H1 (cell line): ENCODE measurements at regions not wholly inside any gene's neighbourhood (a gene's known extent, or its start where the extent isn't known, plus 50 kb on each side); places are given as distances from the start of the nearest gene placed in this dataset.

Experiments used
- CTCF ChIA-PET: fragments of 300-600 bp; sonication (Branson Sonifier 250); formaldehyde crosslinking; loops from one replicate; lab custom pipeline; 2021; ENCODE audit not compliant: partially characterized antibody; lab: Charles Lee
- POLR2A ChIA-PET: fragments of 300-600 bp; sonication (Branson Sonifier 250); formaldehyde crosslinking; loops from one replicate; lab custom pipeline; 2021; ENCODE audit warnings: inconsistent platforms; ENCODE audit not compliant: partially characterized antibody; lab: Charles Lee
- DNase-seq, 2 experiments: peaks; one replicate each; pipeline versions ENCODE4 v3.0.0 to v3.0.0-alpha.2; 2010 to 2022; ENCODE audit warnings: low spot score in 2 of 2, low read depth in 1 of 2, mixed read lengths in 1 of 2
- FAIRE-seq: peaks from 2 replicates; lab custom pipeline; 2011; peaks lifted over from hg19 to GRCh38; lab: Jason Lieb, UNC
- H2AFZ ChIP-seq: 2 replicates; pipeline ENCODE4 v1.8.1; 2012; ENCODE audit warnings: low read length, inconsistent platforms
- H2AK5ac ChIP-seq: 2 replicates; pipeline ENCODE4 v1.6.1; 2013; ENCODE audit warnings: low read depth, low read length
- H2BK120ac ChIP-seq: replicated peaks from 2 replicates; pipeline ENCODE3; 2013; ENCODE audit warnings: low read depth, low read length, inconsistent platforms
- H2BK12ac ChIP-seq: 2 replicates; pipeline ENCODE4 v1.6.1; 2013; ENCODE audit warnings: low read depth, low read length
- H2BK15ac ChIP-seq: 2 replicates; pipeline ENCODE4 v1.6.1; 2013; ENCODE audit warnings: low read length
- H2BK20ac ChIP-seq: 2 replicates; pipeline ENCODE4 v1.6.1; 2013; ENCODE audit warnings: low read length
- H2BK5ac ChIP-seq: 2 replicates; pipeline ENCODE4 v1.6.1; 2013; ENCODE audit warnings: low read depth, low read length
- H3K14ac ChIP-seq: 2 replicates; pipeline ENCODE4 v1.6.1; 2013; ENCODE audit warnings: inconsistent platforms; ENCODE audit not compliant: insufficient read length
- H3K18ac ChIP-seq: 2 replicates; pipeline ENCODE4 v1.6.1; 2013; ENCODE audit warnings: low read length; ENCODE audit errors: extremely low read depth
- H3K23ac ChIP-seq: 2 replicates; pipeline ENCODE4 v1.6.1; 2013; ENCODE audit warnings: inconsistent platforms; ENCODE audit not compliant: insufficient read length
- H3K23me2 ChIP-seq: 2 replicates; pipeline ENCODE4 v1.6.1; 2013; ENCODE audit warnings: low read depth, low read length
- H3K27ac ChIP-seq: 2 replicates; pipeline ENCODE4 v1.6.1; 2011; ENCODE audit warnings: low read depth, low read length, inconsistent platforms
- H3K27me3 ChIP-seq, 4 experiments: replicated peaks in 1 of 4; 1 replicate in 1 of 4; 2 replicates in 3 of 4; pipeline versions ENCODE4 v1.6.1 to v1.8.1; 2011 to 2013; ENCODE audit warnings: low read length in 3 of 4, mild to moderate bottlenecking in 3 of 4, inconsistent platforms in 2 of 4, mixed read lengths in 2 of 4, moderate library complexity in 1 of 4; ENCODE audit not compliant: control insufficient read depth in 3 of 4, insufficient read depth in 3 of 4; ENCODE audit errors: extremely low read depth in 1 of 4
- H3K36me3 ChIP-seq, 4 experiments: 2 replicates each; pipeline versions ENCODE4 v1.6.1 to v1.8.1; 2011 to 2013; ENCODE audit warnings: mild to moderate bottlenecking in 4 of 4, low read length in 3 of 4, moderate library complexity in 2 of 4, control low read depth in 1 of 4, inconsistent platforms in 1 of 4; ENCODE audit not compliant: insufficient read depth in 4 of 4, control insufficient read depth in 2 of 4
- H3K4ac ChIP-seq: replicated peaks from 2 replicates; pipeline ENCODE3; 2013; ENCODE audit warnings: low read length, low read depth, mixed read lengths, inconsistent platforms; ENCODE audit not compliant: insufficient read length
- H3K4me1 ChIP-seq, 4 experiments: replicated peaks in 1 of 4; 1 replicate in 1 of 4; 2 replicates in 3 of 4; pipeline versions ENCODE4 v1.6.1 to v1.8.1; 2011 to 2013; ENCODE audit warnings: low read length in 3 of 4, inconsistent platforms in 2 of 4, mixed read lengths in 1 of 4; ENCODE audit not compliant: insufficient read depth in 4 of 4, control insufficient read depth in 3 of 4
- H3K4me2 ChIP-seq, 2 experiments: 2 replicates each; pipeline versions ENCODE4 v1.6.1 to v1.8.1; 2011 to 2013; ENCODE audit warnings: low read depth in 2 of 2, low read length in 2 of 2, control low read depth in 1 of 2, inconsistent platforms in 1 of 2, mild to moderate bottlenecking in 1 of 2; ENCODE audit not compliant: insufficient read depth in 1 of 2
- H3K4me3 ChIP-seq, 4 experiments: fragments of 200-600, 300-600 bp in 1 of 4; sonication (generic), shearing (Covaris generic), sonication (Bioruptor Twin) in 1 of 4; 2 replicates each; pipeline versions ENCODE4 v1.5.1 to v1.8.1; 2011 to 2016; ENCODE audit warnings: low read length in 4 of 4, low read depth in 3 of 4, control low read depth in 2 of 4, inconsistent platforms in 2 of 4, mild to moderate bottlenecking in 2 of 4, mixed read lengths in 1 of 4, moderate library complexity in 1 of 4; ENCODE audit not compliant: insufficient read depth in 2 of 4; ENCODE audit errors: extremely low read depth in 1 of 4
- H3K56ac ChIP-seq: replicated peaks from 2 replicates; pipeline ENCODE3; 2013; ENCODE audit warnings: low read depth, mild to moderate bottlenecking, mixed read lengths, low read length, inconsistent platforms; ENCODE audit not compliant: insufficient read length
- H3K79me1 ChIP-seq: 2 replicates; pipeline ENCODE4 v1.6.1; 2013; ENCODE audit warnings: low read depth, low read length, control low read depth
- H3K79me2 ChIP-seq, 2 experiments: 2 replicates each; pipeline versions ENCODE4 v1.6.1 to v1.8.1; 2012 to 2013; ENCODE audit warnings: low read length in 2 of 2, mild to moderate bottlenecking in 2 of 2, inconsistent platforms in 1 of 2; ENCODE audit not compliant: insufficient read depth in 2 of 2, control insufficient read depth in 1 of 2
- H3K9ac ChIP-seq, 4 experiments: replicated peaks in 1 of 4; 1 replicate in 1 of 4; 2 replicates in 3 of 4; pipeline versions ENCODE4 v1.6.1 to v1.8.1; 2011 to 2013; ENCODE audit warnings: low read depth in 3 of 4, low read length in 3 of 4, control low read depth in 2 of 4, mild to moderate bottlenecking in 2 of 4, moderate library complexity in 2 of 4, inconsistent platforms in 1 of 4; ENCODE audit errors: extremely low read depth in 1 of 4
- H3K9me3 ChIP-seq, 2 experiments: 2 replicates each; pipeline versions ENCODE4 v1.6.1 to v1.8.1; 2012 to 2013; ENCODE audit warnings: mild to moderate bottlenecking in 2 of 2, moderate library complexity in 2 of 2, control low read depth in 1 of 2, inconsistent platforms in 1 of 2, low read depth in 1 of 2, low read length in 1 of 2, mixed read lengths in 1 of 2; ENCODE audit not compliant: insufficient read depth in 2 of 2
- H4K20me1 ChIP-seq, 2 experiments: replicated peaks in 1 of 2; 2 replicates each; pipeline versions ENCODE3 to v1.8.1; 2011 to 2013; ENCODE audit warnings: inconsistent platforms in 2 of 2, low read length in 2 of 2, mild to moderate bottlenecking in 1 of 2; ENCODE audit not compliant: insufficient read depth in 2 of 2, control insufficient read depth in 1 of 2
- H4K5ac ChIP-seq: 2 replicates; pipeline ENCODE4 v1.6.1; 2013; ENCODE audit warnings: low read length, low read depth, mixed read lengths, inconsistent platforms; ENCODE audit not compliant: insufficient read length
- H4K8ac ChIP-seq: 2 replicates; pipeline ENCODE4 v1.8.0; 2013; ENCODE audit warnings: mild to moderate bottlenecking, moderate library complexity, low read length, inconsistent platforms; ENCODE audit not compliant: insufficient read depth; ENCODE audit errors: extremely low read depth
- H4K91ac ChIP-seq: replicated peaks from 2 replicates; pipeline ENCODE3; 2013; ENCODE audit warnings: low read length, mixed read lengths, inconsistent platforms; ENCODE audit not compliant: insufficient read length
- CHD1 ChIP-seq: IDR thresholded peaks from 2 replicates; pipeline ENCODE4 v1.6.1; 2012; ENCODE audit warnings: low read depth, low read length, improper control_type of control experiment
- GABPA ChIP-seq: IDR thresholded peaks from 2 replicates; pipeline ENCODE4 v1.6.1; 2011; ENCODE audit warnings: mild to moderate bottlenecking, low read length, moderate library complexity, borderline replicate concordance; ENCODE audit not compliant: insufficient read depth
- HDAC6 ChIP-seq: IDR thresholded peaks from one replicate; pipeline ENCODE4 v1.7.1; 2012; ENCODE audit warnings: low read depth, mild to moderate bottlenecking, inconsistent platforms, low read length, moderate library complexity
- KDM4A ChIP-seq: IDR thresholded peaks from one replicate; pipeline ENCODE4 v1.7.1; 2012; ENCODE audit warnings: low read depth, mild to moderate bottlenecking, moderate library complexity, low read length, inconsistent platforms; ENCODE audit not compliant: severe bottlenecking
- MAX ChIP-seq: IDR thresholded peaks from 2 replicates; pipeline ENCODE4 v1.6.1; 2012; ENCODE audit warnings: inconsistent platforms
- NANOG ChIP-seq: IDR thresholded peaks from 2 replicates; pipeline ENCODE4 v1.6.1; 2011; ENCODE audit warnings: low read length, low read depth, mild to moderate bottlenecking, inconsistent platforms; ENCODE audit not compliant: insufficient read depth, poor library complexity, severe bottlenecking
- SP1 ChIP-seq: IDR thresholded peaks from 2 replicates; pipeline ENCODE4 v1.6.1; 2011; ENCODE audit warnings: low read depth, low read length
- SP2 ChIP-seq: IDR thresholded peaks from 2 replicates; pipeline ENCODE4 v1.6.1; 2012; ENCODE audit warnings: mild to moderate bottlenecking, low read length, inconsistent platforms
- WGBS, 2 experiments: shearing (Covaris generic) in 1 of 2; methylation state at CpG; one replicate each; pipeline versions ENCODE4 v1.1.6 to v1.1.7; 2013 to 2015; ENCODE audit warnings: low lambda C conversion rate in 2 of 2, mixed read lengths in 2 of 2, inconsistent platforms in 1 of 2, low coverage in 1 of 2, missing lambda C conversion rate in 1 of 2; ENCODE audit not compliant: insufficient replicate concordance in 2 of 2, insufficient coverage in 1 of 2, insufficient read length in 1 of 2; ENCODE audit errors: extremely low coverage in 1 of 2, missing lambda C conversion rate in 1 of 2; 5-methylcytosine and 5-hydroxymethylcytosine counted together

DNA sequence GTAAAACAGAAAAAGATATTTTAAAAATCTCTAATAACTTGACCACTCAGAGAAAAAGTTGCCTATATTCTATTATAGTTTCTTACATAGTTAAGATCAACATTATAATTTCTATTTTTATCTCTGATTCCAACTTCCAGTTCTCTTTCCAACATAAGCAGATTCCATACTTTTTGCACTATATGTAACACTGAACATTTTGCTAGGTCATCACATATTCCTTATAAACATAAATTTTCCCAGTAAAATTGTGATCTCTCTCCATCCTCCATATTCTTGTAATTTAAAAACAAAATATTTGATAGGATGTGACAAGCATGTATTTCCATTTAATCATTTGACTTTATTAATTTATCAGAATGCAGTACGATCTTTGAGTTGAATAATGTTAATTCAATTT, 170.4 kb upstream of the THSD7A start:
- Histone ChIP-seq H3K4me3 (no peak overlapping the region), H3K18ac (no peak overlapping the region), H3K79me1 (no peaks in the 10 kb centered on the region; the same call in 1 of the 2 replicates), H3K4me1 (no peaks in the 10 kb centered on the region), H2BK12ac (no peak overlapping the region), H2BK15ac (no peak overlapping the region), H2BK20ac (no peak overlapping the region), H3K23me2 (no peaks in the 10 kb centered on the region), H2AK5ac (no peak overlapping the region), H3K36me3 (no peaks in the 10 kb centered on the region), H3K4ac (no peak overlapping the region), H2AFZ (no peak overlapping the region), H3K27ac (no peak overlapping the region), H4K91ac (no peak overlapping the region), H2BK5ac (no peak overlapping the region), H4K8ac (no peak overlapping the region), H3K23ac (no peak overlapping the region), H3K14ac (no peak overlapping the region), H4K20me1 (no peaks in the 10 kb centered on the region), H3K56ac (no peak overlapping the region), H3K9ac (no peak overlapping the region), H2BK120ac (no peak overlapping the region), H3K27me3 (no peaks in the 10 kb centered on the region), H4K5ac (no peak overlapping the region), H3K79me2 (no peaks in the 10 kb centered on the region), H3K4me2 (no peak overlapping the region), H3K9me3 (no peaks in the 10 kb centered on the region; a peak in 1 of 4 replicates)
- ChIA-PET POLR2A (no interaction called here), CTCF (no interaction called here)
- no peak for TF ChIP-seq GABPA
- TF ChIP-seq HDAC6: no peak
- no peak for TF ChIP-seq SP1
- no peak for TF ChIP-seq MAX
- no peak for TF ChIP-seq CHD1
- TF ChIP-seq SP2: no peak
- no peak for TF ChIP-seq NANOG
- TF ChIP-seq KDM4A: no peak
- no peak for DNase-seq
- FAIRE-seq: no peak
- 100% methylated on average over 1 of the region's 1 CpG; no CpG with 5 or more reads in 1 of the 2 experiments for WGBS, 2 experiments
